ENCODE measurements at regions not wholly inside any gene's neighbourhood (a gene's known extent, or its start where the extent isn't known, plus 50 kb on each side); places are given as distances from the start of the nearest gene placed in this dataset.

DNA sequence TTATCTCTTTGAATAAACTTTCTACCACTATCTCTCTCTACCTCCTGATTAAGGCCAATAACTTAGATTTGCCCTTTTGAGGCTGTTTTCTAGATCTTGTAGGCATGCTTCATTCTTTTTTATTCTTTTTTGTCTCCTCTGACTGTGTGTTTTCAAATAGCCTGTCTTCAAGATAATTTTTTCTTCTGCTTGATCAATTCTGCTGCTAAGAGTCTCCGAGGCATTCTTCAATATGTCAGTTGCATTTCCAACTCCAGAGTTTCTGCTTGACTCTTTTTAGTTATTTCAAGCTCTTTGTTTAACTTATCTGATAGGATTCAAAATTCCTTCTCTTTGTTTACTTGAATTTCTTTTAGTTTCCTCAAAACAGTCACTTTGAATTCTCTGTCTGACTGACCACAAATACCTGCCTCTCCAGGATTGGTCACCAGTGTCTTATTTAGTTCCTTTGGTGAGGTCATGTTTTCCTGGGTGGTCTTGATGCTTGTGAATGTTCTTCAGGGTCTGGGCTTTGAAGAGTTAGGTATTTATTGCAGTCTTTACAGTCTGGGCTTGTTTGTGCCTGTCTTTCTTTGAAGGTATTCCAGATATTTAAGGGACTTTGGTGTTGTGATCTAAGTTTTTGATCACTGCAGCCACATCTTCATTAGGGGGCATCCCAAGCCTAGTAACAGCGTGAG is 197.3 kb upstream of the STK17B start:
- Histone ChIP-seq H3K27me3 (no peaks in the 10 kb centered on the region), H3K9me3 (peaks cover 0 to 8% (median 0%) of the 10 kb centered on the region in 4 donors), H3K36me3 (no peaks in the 10 kb centered on the region), H3K4me1 (no peaks in the 10 kb centered on the region), H3K4me3 (no peak overlapping the region), H3K27ac (no peak overlapping the region)
- no peak for DNase-seq
- TF ChIP-seq POLR2A (IDR thresholded peaks at IDR 0.05) (no peak), EP300 (IDR thresholded peaks at IDR 0.05) (no peak), POLR2AphosphoS5 (IDR thresholded peaks at IDR 0.05) (no peak)
- intact Hi-C loops (cut with DNase I; ENCODE audit: low total_unique reads), result no loop called here
- 77 to 95% (median 90%) methylated on average over 2 of the region's 2 CpGs for WGBS, 5 donors

DNA sequence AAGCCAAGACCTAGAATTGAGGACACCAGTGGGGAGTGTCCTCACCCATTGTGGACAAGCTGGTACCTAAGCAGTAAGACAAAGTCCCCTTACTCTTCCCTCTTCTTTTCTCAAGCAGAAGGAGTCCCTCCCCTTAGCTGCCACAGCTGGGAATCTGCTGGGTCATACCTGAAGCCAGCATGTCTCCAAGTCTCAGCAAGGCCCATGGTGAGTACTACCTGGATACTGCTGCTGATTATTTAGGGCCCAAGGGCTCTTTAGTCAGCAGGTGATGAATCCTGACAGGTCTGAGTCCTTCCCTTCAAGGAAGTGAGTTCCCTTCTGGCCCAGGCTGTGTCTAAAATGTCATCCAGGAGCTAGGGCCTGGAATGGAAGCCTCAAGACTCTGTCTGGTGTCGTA is 198.6 kb upstream of the STK17B start:
- no peak for DNase-seq
- H3K36me3 ChIP-seq, result no peaks in the 10 kb centered on the region
- 73 to 100% (median 85%) methylated on average over 1 of the region's 1 CpG for WGBS, 5 donors
- no peak overlapping the region for H3K27ac ChIP-seq
- no peaks in the 10 kb centered on the region for H3K4me1 ChIP-seq
- no peaks in the 10 kb centered on the region for H3K27me3 ChIP-seq
- no peak overlapping the region for H3K4me3 ChIP-seq
- TF ChIP-seq POLR2A (IDR thresholded peaks at IDR 0.05) (no peak), CTCF (IDR thresholded peaks at IDR 0.05) (no peak), POLR2AphosphoS5 (IDR thresholded peaks at IDR 0.05) (no peak), EP300 (IDR thresholded peaks at IDR 0.05) (no peak)
- H3K9me3 ChIP-seq, result peaks cover 0 to 8% (median 0%) of the 10 kb centered on the region in 4 donors
- intact Hi-C loops (cut with DNase I; ENCODE audit: low total_unique reads), result no loop called here

- Histone ChIP-seq H3K36me3 (no peaks in the 10 kb centered on the region), H3K9me3 (peaks cover 0 to 8% (median 0%) of the 10 kb centered on the region in 4 donors), H3K27me3 (no peaks in the 10 kb centered on the region), H3K27ac (no peak overlapping the region), H3K4me3 (no peak overlapping the region), H3K4me1 (no peaks in the 10 kb centered on the region)
- DNase-seq, result no peak
- intact Hi-C loops (cut with DNase I; ENCODE audit: low total_unique reads), result no loop called here
- 62 to 94% (median 78%) methylated on average over 1 of the region's 1 CpG; no CpG with 5 or more reads in 1 of the 5 donors for WGBS, 5 donors
- no peak for TF ChIP-seq POLR2AphosphoS5 (IDR thresholded peaks at IDR 0.05)
- no peak for TF ChIP-seq EP300 (IDR thresholded peaks at IDR 0.05)
Observed at GRCh38 chr2:196370381-196370780, 199.0 kb upstream of the STK17B start.

DNA sequence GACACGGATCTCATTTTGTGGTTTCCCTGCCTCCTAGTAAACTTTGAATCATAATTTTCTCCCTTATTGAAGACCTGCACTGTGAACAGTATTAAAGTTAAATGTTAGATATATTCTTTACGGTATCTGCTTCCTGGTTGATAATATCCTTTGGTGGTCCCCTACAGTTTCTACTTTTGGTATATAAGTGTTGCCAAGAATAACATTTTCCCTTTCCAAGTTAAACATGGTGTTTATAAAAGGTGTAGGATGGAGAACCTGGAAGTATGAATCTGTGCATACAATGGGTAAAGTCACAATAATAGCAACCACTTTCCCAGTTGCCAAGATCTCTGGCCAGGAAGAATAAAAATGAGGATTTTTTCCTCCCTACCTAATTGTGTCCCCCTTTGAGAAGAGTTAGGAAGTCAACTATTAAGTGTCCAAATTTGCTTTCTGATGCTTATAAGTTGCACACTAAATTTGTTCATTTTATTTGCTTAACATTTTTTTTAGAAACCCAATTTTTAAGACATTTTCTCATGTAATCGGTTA is 201.0 kb upstream of the STK17B start:
- Histone ChIP-seq H3K27me3 (no peaks in the 10 kb centered on the region), H3K36me3 (no peaks in the 10 kb centered on the region), H3K27ac (no peak overlapping the region), H3K4me3 (no peak overlapping the region), H3K4me1 (no peaks in the 10 kb centered on the region), H3K9me3 (peaks cover 0 to 8% (median 0%) of the 10 kb centered on the region in 4 donors)
- 55 to 72% (median 67%) methylated on average over 3 of the region's 3 CpGs for WGBS, 5 donors
- DNase-seq, result peak in 1 of 2 donors; percentile 5
- no peak for TF ChIP-seq POLR2A (IDR thresholded peaks at IDR 0.05)
- no peak for TF ChIP-seq POLR2AphosphoS5 (IDR thresholded peaks at IDR 0.05)
- TF ChIP-seq CTCF (IDR thresholded peaks at IDR 0.05), result no peak
- TF ChIP-seq EP300 (IDR thresholded peaks at IDR 0.05), result no peak
- intact Hi-C loops (cut with DNase I; ENCODE audit: low total_unique reads), result no loop called here

DNA sequence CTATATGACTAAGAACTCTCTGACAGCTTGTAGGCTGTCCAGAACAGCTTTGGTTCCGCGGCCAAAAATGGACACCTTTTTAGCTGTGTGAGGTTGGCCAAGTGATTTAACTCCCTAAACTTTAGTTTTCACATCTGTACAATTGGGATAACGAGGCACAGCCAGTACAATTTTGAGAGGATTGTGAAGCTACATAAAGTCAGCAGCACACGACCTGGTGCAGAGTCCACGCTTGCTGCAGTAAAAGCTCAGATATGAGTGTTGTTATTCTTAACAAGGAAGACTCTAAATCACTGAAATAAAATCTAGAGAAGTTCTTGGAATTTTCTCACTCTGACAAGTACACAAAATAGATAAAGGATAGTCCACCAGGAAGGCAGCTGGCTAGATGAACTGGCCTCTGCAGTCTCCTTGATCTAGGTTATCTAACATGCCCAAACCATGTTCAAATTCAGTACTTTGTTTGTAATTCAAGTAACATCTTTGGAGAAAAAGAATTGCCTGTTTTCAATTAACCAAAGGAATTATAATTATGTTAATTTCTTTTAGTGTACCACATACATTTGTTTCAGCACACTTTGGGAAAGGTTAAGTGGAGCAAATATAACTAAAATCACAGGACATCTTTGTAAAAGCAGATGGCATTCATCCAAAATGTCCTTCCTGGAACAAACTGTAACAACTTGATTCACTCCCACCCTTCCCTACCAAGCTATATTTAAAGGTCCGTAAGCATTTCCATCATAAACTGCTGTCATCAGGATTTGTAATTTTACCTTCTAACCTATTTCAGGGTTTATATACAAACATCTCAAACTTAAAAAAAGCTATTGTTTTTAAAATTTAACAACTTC is 201.7 kb upstream of the STK17B start:
- no peaks in the 10 kb centered on the region for H3K36me3 ChIP-seq
- peak in 1 of 2 donors; percentile 30 for DNase-seq

More for the DNA sequence above, 201.7 kb upstream of the STK17B start:
- TF ChIP-seq EP300 (IDR thresholded peaks at IDR 0.05) (no peak), POLR2AphosphoS5 (IDR thresholded peaks at IDR 0.05) (no peak), POLR2A (IDR thresholded peaks at IDR 0.05) (no peak), CTCF (IDR thresholded peaks at IDR 0.05) (no peak)
- H3K4me3 ChIP-seq, result no peak overlapping the region
- H3K9me3 ChIP-seq, result peaks cover 0 to 8% (median 0%) of the 10 kb centered on the region in 4 donors
- no peaks in the 10 kb centered on the region for H3K27me3 ChIP-seq
- WGBS, 5 donors, result 69 to 79% (median 74%) methylated on average over 6 of the region's 6 CpGs
- no peaks in the 10 kb centered on the region for H3K4me1 ChIP-seq
- H3K27ac ChIP-seq, result no peak overlapping the region
- intact Hi-C loops (cut with DNase I; ENCODE audit: low total_unique reads), result no loop called here

Measured in stomach (tissue), 8 donors.